GM12891 (cell line): ENCODE measurements at regions not wholly inside any gene's neighbourhood (a gene's known extent, or its start where the extent isn't known, plus 50 kb on each side); places are given as distances from the start of the nearest gene placed in this dataset.

Experiments
- PAX5 ChIP-seq: IDR thresholded peaks from 2 replicates; pipeline ENCODE4 v1.6.1; 2011; ENCODE audit warnings: low read length, moderate library complexity, mild to moderate bottlenecking; ENCODE audit not compliant: insufficient read depth, severe bottlenecking
- POLR2A ChIP-seq: IDR thresholded peaks from 2 replicates; pipeline ENCODE4 v1.6.1; 2011; ENCODE audit warnings: low read depth, low read length, control low read depth

GRCh38 chrX:39777623-39778025, 320.1 kb downstream of the BCOR start:
- TF ChIP-seq POLR2A: no peak
- TF ChIP-seq PAX5: no peak
